Cardiac fibroblast (primary cell): ENCODE measurements at regions not wholly inside any gene's neighbourhood (a gene's known extent, or its start where the extent isn't known, plus 50 kb on each side); places are given as distances from the start of the nearest gene placed in this dataset.
A peak's percentile ranks its signal among the peaks of the same experiment; 100 is the strongest.
"Not testable (repeated sequence)": the region's sequence is repeated elsewhere in the genome, so short reads cannot be mapped to it uniquely, and the experiment has no call there.

Experiments
- DNase-seq, 2 donors: peaks; one replicate each; pipeline versions ENCODE4 v3.0.0 to v3.0.0-alpha.2; 2010; ENCODE audit warnings: low read depth in 2 of 2
- H3K4me3 ChIP-seq, 2 donors: replicated peaks in 1 of 2; 1 replicate in 1 of 2; 2 replicates in 1 of 2; pipeline ENCODE4 v1.5.1; 2011; ENCODE audit warnings: low read depth in 2 of 2, low read length in 2 of 2, mild to moderate bottlenecking in 2 of 2, moderate library complexity in 1 of 2
- CTCF ChIP-seq: IDR thresholded peaks from one replicate; pipeline ENCODE4 v1.5.1; 2011; ENCODE audit warnings: low read depth, mild to moderate bottlenecking, low read length, inconsistent platforms

DNA sequence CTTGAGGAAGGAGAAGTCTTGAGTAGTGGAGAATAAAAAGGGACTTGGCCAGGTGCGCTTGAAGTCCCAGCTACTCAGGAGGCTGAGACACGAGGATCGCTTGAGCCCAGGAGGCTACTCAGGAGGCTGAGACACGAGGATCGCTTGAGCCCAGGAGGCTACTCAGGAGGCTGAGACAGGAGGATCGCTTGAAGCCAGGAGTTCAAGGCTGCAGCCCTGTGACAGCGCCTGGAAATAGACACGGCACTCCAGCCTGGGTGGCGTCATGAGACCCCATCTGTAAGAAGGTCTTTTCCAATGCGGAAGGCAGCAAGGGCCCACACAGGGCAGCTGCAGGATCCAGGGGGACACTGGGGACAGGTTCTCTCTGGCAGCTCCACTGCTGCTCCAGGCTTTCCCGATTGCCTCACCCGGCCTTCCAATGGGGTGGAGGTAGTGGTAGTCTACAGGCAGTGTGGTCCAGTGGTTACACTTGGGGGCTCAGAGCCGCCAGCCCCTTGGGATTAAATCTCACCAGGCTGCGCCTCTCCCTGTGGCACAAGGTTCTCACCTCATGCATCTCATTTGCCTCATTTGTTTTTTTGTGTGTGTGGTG is 143.4 kb downstream of the SEC14L1 start:
- no peak for DNase-seq
- TF ChIP-seq CTCF, result no peak
- H3K4me3 ChIP-seq, result no peak overlapping the region

GRCh38 chr17:77285594-77286390 is 145.0 kb downstream of the SEC14L1 start:
- peak; percentile 95 to 97 for DNase-seq
- H3K4me3 ChIP-seq, result peak overlapping the region; percentile 10 to 15

GRCh38 chr17:77286391-77286640 is 145.5 kb downstream of the SEC14L1 start:
- H3K4me3 ChIP-seq, result peak overlapping the region; percentile 10 to 15
- no peak for TF ChIP-seq CTCF

More at GRCh38 chr17:77285594-77286390, 145.0 kb downstream of the SEC14L1 start:
- peak; percentile 5 for TF ChIP-seq CTCF

DNA sequence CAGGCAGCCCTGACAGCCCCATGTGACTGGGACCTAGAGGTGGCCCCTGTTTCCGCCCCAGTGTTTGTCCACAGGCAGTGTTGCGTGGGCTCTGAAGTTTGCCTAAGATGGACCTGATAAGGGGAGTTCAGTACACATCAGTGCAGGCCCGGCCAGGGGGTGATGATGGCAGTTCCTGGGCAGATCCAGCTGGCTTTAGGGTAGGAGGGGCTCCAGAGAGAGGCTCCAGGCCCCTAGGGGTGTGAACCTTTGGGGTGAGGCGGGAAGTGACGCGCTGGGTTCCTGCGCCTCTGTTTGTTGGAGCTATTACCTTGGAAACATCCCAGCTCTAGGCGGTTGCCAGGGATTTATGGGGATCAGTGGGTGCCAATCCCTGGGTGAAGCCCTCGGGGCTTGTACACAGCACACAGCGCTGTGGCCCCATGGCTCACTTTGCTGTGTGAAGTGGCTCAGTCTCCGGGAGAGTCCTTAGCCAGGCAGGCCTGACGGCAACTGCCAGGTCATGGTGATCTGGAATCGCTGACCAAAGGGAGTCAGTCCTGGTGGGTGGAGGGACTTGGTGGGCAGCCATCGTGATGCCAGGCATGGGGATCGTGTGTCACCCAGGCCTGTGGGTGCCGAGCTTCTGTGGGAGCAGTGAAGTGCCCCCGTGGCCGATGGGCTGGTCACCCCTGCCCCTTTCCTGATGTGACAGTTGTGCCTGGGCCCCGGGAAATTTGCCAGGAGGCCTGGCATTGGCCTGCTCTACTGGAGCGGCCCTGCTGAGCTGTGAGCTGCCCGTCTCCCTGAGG is 146.1 kb downstream of the SEC14L1 start:
- H3K4me3 ChIP-seq, result no peak overlapping the region
- TF ChIP-seq CTCF, result no peak
- DNase-seq, result peak; percentile 81 to 97

More at GRCh38 chr17:77286391-77286640, 145.5 kb downstream of the SEC14L1 start:
- no peak for DNase-seq

GRCh38 chr17:77287432-77288068 is 146.8 kb downstream of the SEC14L1 start:
- no peak overlapping the region for H3K4me3 ChIP-seq
- peak; percentile 93 to 97 for DNase-seq
- TF ChIP-seq CTCF, result no peak

DNA sequence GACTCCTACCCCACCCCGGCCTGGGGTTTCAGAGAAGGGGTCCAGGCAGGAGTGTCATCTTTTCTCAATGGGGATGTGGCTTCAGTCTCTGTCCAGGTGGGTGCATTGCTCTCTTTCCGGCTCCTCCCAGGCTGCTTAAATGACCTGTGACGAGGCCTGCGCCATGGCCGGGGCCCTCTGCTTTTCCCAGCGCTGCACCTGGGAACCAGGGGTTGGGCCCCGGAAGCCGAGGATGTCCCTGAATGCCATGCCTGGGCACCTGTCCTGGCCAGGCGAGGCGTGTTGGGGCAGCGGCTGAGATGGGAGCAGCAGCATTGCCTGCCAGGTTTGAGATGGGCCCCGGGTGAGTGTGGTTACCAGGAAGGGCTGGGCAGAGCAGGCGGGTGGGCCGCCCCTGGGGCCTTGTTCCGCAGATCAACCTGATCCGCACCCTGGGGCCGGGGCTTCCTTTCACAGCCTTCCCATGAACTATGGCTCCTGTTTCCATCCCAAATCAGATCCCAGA is 147.4 kb downstream of the SEC14L1 start:
- DNase-seq, result no peak
- TF ChIP-seq CTCF, result no peak
- no peak overlapping the region for H3K4me3 ChIP-seq

- not testable (repeated sequence) for DNase-seq, H3K4me3 ChIP-seq
Measured at GRCh38 chr17:77290759-77291558, 150.2 kb downstream of the SEC14L1 start.
